Stomach (tissue), 8 donors: ENCODE measurements at regions not wholly inside any gene's neighbourhood (a gene's known extent, or its start where the extent isn't known, plus 50 kb on each side); places are given as distances from the start of the nearest gene placed in this dataset.
A peak's percentile ranks its signal among the peaks of the same experiment; 100 is the strongest.
"Not testable (repeated sequence)": the region's sequence is repeated elsewhere in the genome, so short reads cannot be mapped to it uniquely, and the experiment has no call there.

ENCODE experiments used
- DNase-seq, 2 donors: peaks; one replicate each; pipeline versions ENCODE4 v3.0.0 to v3.0.0-alpha.2; 2013 to 2019
- H3K27ac ChIP-seq, 5 donors: fragments of 200-600 bp in 4 of 5; sonication (generic) in 4 of 5; one replicate each; pipeline ENCODE4 v1.5.1; 2013 to 2019; ENCODE audit warnings: mild to moderate bottlenecking in 1 of 5, moderate library complexity in 1 of 5
- H3K27me3 ChIP-seq, 3 donors: fragments of 200-600 bp; sonication (generic); one replicate each; pipeline ENCODE4 v1.5.1; 2017 to 2019; ENCODE audit warnings: mixed run types in 1 of 3
- H3K36me3 ChIP-seq, 4 donors: fragments of 200-600 bp; sonication (generic); 1 replicate in 3 of 4; 2 replicates in 1 of 4; pipeline ENCODE4 v1.5.1; 2016 to 2019
- H3K4me1 ChIP-seq, 4 donors: fragments of 200-600 bp; sonication (generic); one replicate each; pipeline ENCODE4 v1.5.1; 2016 to 2019
- H3K4me3 ChIP-seq, 4 donors: fragments of 200-600 bp; sonication (generic) in 3 of 4; one replicate each; pipeline ENCODE4 v1.5.1; 2016 to 2019; ENCODE audit warnings: mild to moderate bottlenecking in 1 of 4
- H3K9me3 ChIP-seq, 4 donors: fragments of 200-600 bp; sonication (generic); one replicate each; pipeline ENCODE4 v1.5.1; 2016 to 2019
- CTCF ChIP-seq, 7 experiments: fragments of 450-650 bp in 4 of 7; fragments of 200-600 bp in 3 of 7; sonication (generic) in 3 of 7; IDR thresholded peaks; one replicate each; pipeline ENCODE4 v1.5.1; 2016 to 2019; ENCODE audit warnings: antibody characterized with exemption in 7 of 7, control low read depth in 2 of 7, mild to moderate bottlenecking in 1 of 7
- EP300 ChIP-seq: sonication (generic); formaldehyde crosslinking; IDR thresholded peaks from one replicate; pipeline ENCODE4 v1.6.1; 2017; ENCODE audit warnings: antibody characterized with exemption
- POLR2A ChIP-seq, 4 donors: fragments of 450-650 bp; IDR thresholded peaks; one replicate each; pipeline ENCODE4 v1.6.1; 2016; ENCODE audit warnings: antibody characterized with exemption in 4 of 4, control low read depth in 2 of 4, mild to moderate bottlenecking in 1 of 4, moderate library complexity in 1 of 4
- POLR2AphosphoS5 ChIP-seq, 3 donors: sonication (generic); formaldehyde crosslinking; IDR thresholded peaks; one replicate each; pipeline ENCODE4 v1.6.1; 2016; ENCODE audit warnings: antibody characterized with exemption in 3 of 3
- WGBS, 5 donors: extraction: QIAGEN DNeasy Blood & Tissue Kit in 3 of 5; methylation state at CpG; one replicate each; pipeline versions ENCODE4 v1.1.5 to v1.1.7; 2013 to 2018; 5-methylcytosine and 5-hydroxymethylcytosine counted together
- intact Hi-C: fragments of 100-400 bp; cut with DNase I; formaldehyde crosslinking; loops from one replicate; pipeline ENCODE4 v1.15.1; 2023; ENCODE audit warnings: low total_unique reads
- donor health status: healthy with polysubstance abuse.
- donor health status: Bipolar disorder and iron deficiency.
- donor health status: healthy.

GRCh38 chr2:166768393-166769123, 119.7 kb upstream of the XIRP2 start:
- no peaks in the 10 kb centered on the region for H3K36me3 ChIP-seq
- no peak for TF ChIP-seq POLR2AphosphoS5 (IDR thresholded peaks at IDR 0.05)
- TF ChIP-seq POLR2A (IDR thresholded peaks at IDR 0.05), result no peak
- TF ChIP-seq CTCF (IDR thresholded peaks at IDR 0.05), result no peak
- no peak for TF ChIP-seq EP300
- intact Hi-C loops, result no loop called here

DNA sequence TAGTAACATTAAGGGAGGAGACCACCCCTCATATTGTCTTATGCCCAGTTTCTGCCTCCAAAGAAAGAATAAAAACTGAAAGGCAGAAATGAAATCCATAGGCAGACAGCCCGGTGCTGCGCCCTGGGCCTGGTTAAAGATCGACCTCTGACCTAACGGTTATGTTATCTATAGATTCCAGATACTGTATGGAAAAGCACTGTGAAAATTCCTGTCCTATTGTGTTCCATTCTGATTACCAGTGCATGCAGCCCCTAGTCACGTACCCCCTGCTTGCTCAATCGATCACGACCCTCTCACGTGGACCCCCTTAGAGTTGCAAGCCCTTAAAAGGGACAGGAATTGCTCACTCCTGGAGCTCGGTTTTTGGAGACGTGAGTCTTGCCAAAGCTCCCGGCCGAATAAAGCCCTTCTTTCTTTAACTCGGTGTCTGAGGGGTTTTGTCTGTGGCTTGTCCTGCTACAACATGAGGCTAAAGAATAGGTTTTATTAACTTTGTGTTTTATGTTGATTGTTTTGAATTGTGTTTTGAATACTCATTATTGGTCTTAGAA, 121.4 kb upstream of the XIRP2 start:
- H3K9me3 ChIP-seq, intact Hi-C loops, H3K27ac ChIP-seq, H3K4me1 ChIP-seq, H3K36me3 ChIP-seq, DNase-seq, H3K27me3 ChIP-seq, H3K4me3 ChIP-seq: not testable (repeated sequence)
- 83 to 92% (median 85%) methylated on average over 13 of the region's 13 CpGs for WGBS, 5 donors

More at GRCh38 chr2:166768393-166769123, 119.7 kb upstream of the XIRP2 start:
- 51 to 88% (median 84%) methylated on average over 1 of the region's 1 CpG for WGBS, 5 donors
- H3K4me3 ChIP-seq, result no peak overlapping the region
- H3K27ac ChIP-seq, result no peak overlapping the region
- no peaks in the 10 kb centered on the region for H3K9me3 ChIP-seq
- no peaks in the 10 kb centered on the region for H3K4me1 ChIP-seq
- DNase-seq, result no peak
- no peaks in the 10 kb centered on the region for H3K27me3 ChIP-seq

GRCh38 chr2:166766220-166766619, 122.1 kb upstream of the XIRP2 start:
- Histone ChIP-seq H3K27me3 (no peaks in the 10 kb centered on the region), H3K9me3 (no peaks in the 10 kb centered on the region), H3K4me1 (no peaks in the 10 kb centered on the region), H3K4me3 (no peak overlapping the region), H3K27ac (no peak overlapping the region), H3K36me3 (no peaks in the 10 kb centered on the region)
- DNase-seq, result peak in 1 of 2 donors; percentile 43
- TF ChIP-seq POLR2AphosphoS5 (IDR thresholded peaks at IDR 0.05) (no peak), EP300 (no peak), POLR2A (IDR thresholded peaks at IDR 0.05) (no peak), CTCF (IDR thresholded peaks at IDR 0.05) (no peak)
- 37 to 57% (median 45%) methylated on average over 6 of the region's 6 CpGs for WGBS, 5 donors
- intact Hi-C loops, result no loop called here

DNA sequence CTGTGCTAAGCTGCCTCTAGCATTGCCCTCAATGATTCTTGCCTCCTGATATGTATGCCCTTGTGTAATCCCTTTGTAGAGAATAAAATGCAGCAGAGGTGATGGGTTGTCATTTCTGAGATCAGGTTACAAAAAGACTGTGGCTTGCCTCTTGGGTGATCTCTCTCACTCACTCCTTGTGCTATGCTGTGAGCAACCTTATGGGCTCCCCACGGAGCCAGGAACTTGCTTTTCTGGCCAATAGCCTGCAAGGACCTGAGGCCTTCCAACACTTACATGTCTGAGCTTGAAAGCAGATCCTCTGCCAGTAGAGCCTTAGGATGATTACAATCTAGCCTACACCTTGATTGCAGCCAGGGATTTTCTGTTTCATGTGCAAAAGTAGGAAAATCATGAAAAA, 123.1 kb upstream of the XIRP2 start:
- Histone ChIP-seq H3K9me3 (no peaks in the 10 kb centered on the region), H3K27me3 (no peaks in the 10 kb centered on the region), H3K36me3 (no peaks in the 10 kb centered on the region), H3K4me3 (no peak overlapping the region), H3K27ac (no peak overlapping the region), H3K4me1 (no peaks in the 10 kb centered on the region)
- intact Hi-C loops, result no loop called here
- 55 to 74% (median 62%) methylated on average over 1 of the region's 1 CpG for WGBS, 5 donors
- TF ChIP-seq POLR2A (IDR thresholded peaks at IDR 0.05) (no peak), CTCF (IDR thresholded peaks at IDR 0.05) (no peak), POLR2AphosphoS5 (IDR thresholded peaks at IDR 0.05) (no peak), EP300 (no peak)
- no peak for DNase-seq

DNA sequence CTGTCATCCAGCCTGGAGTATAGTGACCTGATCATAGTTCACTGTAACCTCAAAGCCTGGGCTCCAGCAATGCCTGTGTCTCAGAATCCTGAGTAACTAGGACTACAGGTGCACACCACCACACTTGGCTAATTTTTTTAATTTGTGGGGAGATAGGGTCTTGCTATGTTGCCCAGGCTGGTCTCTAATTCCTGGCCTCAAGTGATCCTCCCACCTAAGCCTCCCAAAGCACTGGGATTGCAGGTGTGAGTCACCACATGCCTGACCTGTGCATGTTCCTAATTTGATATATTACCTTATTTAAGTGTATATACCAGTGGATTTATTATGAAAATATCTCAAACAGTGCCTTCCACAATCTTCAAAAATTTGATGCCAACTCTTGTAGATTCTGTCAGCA, 123.6 kb upstream of the XIRP2 start:
- no peak for DNase-seq
- intact Hi-C loops, result no loop called here
- Histone ChIP-seq H3K9me3 (no peaks in the 10 kb centered on the region), H3K27me3 (no peaks in the 10 kb centered on the region), H3K27ac (no peak overlapping the region), H3K4me3 (no peak overlapping the region), H3K36me3 (no peaks in the 10 kb centered on the region), H3K4me1 (no peaks in the 10 kb centered on the region)
- TF ChIP-seq CTCF (IDR thresholded peaks at IDR 0.05) (no peak), POLR2AphosphoS5 (IDR thresholded peaks at IDR 0.05) (no peak), POLR2A (IDR thresholded peaks at IDR 0.05) (no peak), EP300 (no peak)
